ENCODE measurements at regions not wholly inside any gene's neighbourhood (a gene's known extent, or its start where the extent isn't known, plus 50 kb on each side); places are given as distances from the start of the nearest gene placed in this dataset.

- Histone ChIP-seq H3K27ac (ENCODE audit: low read depth in 2 of 2, low read length in 2 of 2) (no peak overlapping the region), H3K9me3 (ENCODE audit: control insufficient read depth in 2 of 3, insufficient read depth in 1 of 3, low read length in 3 of 3) (no peaks in the 10 kb centered on the region), H3K36me3 (ENCODE audit: control insufficient read depth in 2 of 3, insufficient read depth in 3 of 3, low read length in 3 of 3) (no peaks in the 10 kb centered on the region), H3K4me1 (ENCODE audit: control insufficient read depth in 2 of 3, insufficient read depth in 2 of 3, low read depth in 1 of 3, low read length in 3 of 3) (no peaks in the 10 kb centered on the region), H3K4me3 (ENCODE audit: low read length in 3 of 3) (no peak overlapping the region), H3K9ac (ENCODE audit: low read length in 3 of 3) (no peak overlapping the region), H3K27me3 (ENCODE audit: control insufficient read depth, insufficient read depth, low read length) (no peaks in the 10 kb centered on the region)
- DNase-seq (no peak), FAIRE-seq (no peak)
- TF ChIP-seq CTCF (IDR thresholded peaks at IDR 0.05; ENCODE audit: borderline replicate concordance, extremely low read depth, insufficient read depth): no peak
- intact Hi-C loops (cut with DNase I): no loop called here
Observed at GRCh38 chr9:106677830-106678229, 185.1 kb upstream of the ZNF462 start.

DNA sequence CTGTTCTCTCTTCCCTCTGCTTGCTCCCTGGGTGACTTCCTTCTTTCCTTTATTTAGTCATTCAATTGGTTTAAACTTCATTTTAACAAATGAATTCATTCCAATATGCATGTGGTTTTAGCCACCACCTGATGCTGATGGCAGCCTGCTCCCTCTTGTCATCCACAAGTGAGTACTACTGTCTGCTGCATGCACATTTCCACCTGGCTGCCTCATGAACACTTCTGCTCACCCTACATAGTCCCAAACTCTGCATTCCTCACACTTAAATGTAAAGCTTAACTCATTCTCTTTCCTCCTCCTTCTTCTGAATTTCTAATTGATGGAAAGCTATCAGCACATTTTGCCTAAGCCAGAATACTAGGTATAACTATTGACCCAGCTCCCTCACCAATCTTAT is 184.7 kb upstream of the ZNF462 start:
- intact Hi-C loops (cut with DNase I): no loop called here
- Histone ChIP-seq H3K27me3 (ENCODE audit: control insufficient read depth, insufficient read depth, low read length) (no peaks in the 10 kb centered on the region), H3K27ac (ENCODE audit: low read depth in 2 of 2, low read length in 2 of 2) (no peak overlapping the region), H3K4me3 (ENCODE audit: low read length in 3 of 3) (no peak overlapping the region), H3K36me3 (ENCODE audit: control insufficient read depth in 2 of 3, insufficient read depth in 3 of 3, low read length in 3 of 3) (no peaks in the 10 kb centered on the region), H3K9me3 (ENCODE audit: control insufficient read depth in 2 of 3, insufficient read depth in 1 of 3, low read length in 3 of 3) (no peaks in the 10 kb centered on the region), H3K4me1 (ENCODE audit: control insufficient read depth in 2 of 3, insufficient read depth in 2 of 3, low read depth in 1 of 3, low read length in 3 of 3) (no peaks in the 10 kb centered on the region), H3K9ac (ENCODE audit: low read length in 3 of 3) (no peak overlapping the region)
- FAIRE-seq: no peak
- no peak for TF ChIP-seq CTCF (IDR thresholded peaks at IDR 0.05; ENCODE audit: borderline replicate concordance, extremely low read depth, insufficient read depth)
- DNase-seq: no peak

- H3K9ac ChIP-seq (ENCODE audit: low read length in 3 of 3): no peak overlapping the region
- H3K9me3 ChIP-seq (ENCODE audit: control insufficient read depth in 2 of 3, insufficient read depth in 1 of 3, low read length in 3 of 3): no peaks in the 10 kb centered on the region
- H3K4me1 ChIP-seq (ENCODE audit: control insufficient read depth in 2 of 3, insufficient read depth in 2 of 3, low read depth in 1 of 3, low read length in 3 of 3): no peaks in the 10 kb centered on the region
- intact Hi-C loops (cut with DNase I): no loop called here
- H3K4me3 ChIP-seq (ENCODE audit: low read length in 3 of 3): no peak overlapping the region
- DNase-seq (no peak), FAIRE-seq (no peak)
- no peaks in the 10 kb centered on the region for H3K36me3 ChIP-seq (ENCODE audit: control insufficient read depth in 2 of 3, insufficient read depth in 3 of 3, low read length in 3 of 3)
- TF ChIP-seq CTCF (IDR thresholded peaks at IDR 0.05; ENCODE audit: borderline replicate concordance, extremely low read depth, insufficient read depth): no peak
- H3K27ac ChIP-seq (ENCODE audit: low read depth in 2 of 2, low read length in 2 of 2): no peak overlapping the region
- no peaks in the 10 kb centered on the region for H3K27me3 ChIP-seq (ENCODE audit: control insufficient read depth, insufficient read depth, low read length)
Observed at GRCh38 chr9:106682420-106682819, 180.5 kb upstream of the ZNF462 start.

GRCh38 chr9:106683454-106683853 is 179.5 kb upstream of the ZNF462 start:
- DNase-seq (no peak), FAIRE-seq (no peak)
- no peaks in the 10 kb centered on the region for H3K9me3 ChIP-seq (ENCODE audit: control insufficient read depth in 2 of 3, insufficient read depth in 1 of 3, low read length in 3 of 3)
- H3K4me3 ChIP-seq (ENCODE audit: low read length in 3 of 3): no peak overlapping the region
- no peaks in the 10 kb centered on the region for H3K27me3 ChIP-seq (ENCODE audit: control insufficient read depth, insufficient read depth, low read length)
- H3K27ac ChIP-seq (ENCODE audit: low read depth in 2 of 2, low read length in 2 of 2): no peak overlapping the region
- no peak for TF ChIP-seq CTCF (IDR thresholded peaks at IDR 0.05; ENCODE audit: borderline replicate concordance, extremely low read depth, insufficient read depth)
- H3K36me3 ChIP-seq (ENCODE audit: control insufficient read depth in 2 of 3, insufficient read depth in 3 of 3, low read length in 3 of 3): no peaks in the 10 kb centered on the region
- intact Hi-C loops (cut with DNase I): no loop called here
- no peak overlapping the region for H3K9ac ChIP-seq (ENCODE audit: low read length in 3 of 3)
- no peaks in the 10 kb centered on the region for H3K4me1 ChIP-seq (ENCODE audit: control insufficient read depth in 2 of 3, insufficient read depth in 2 of 3, low read depth in 1 of 3, low read length in 3 of 3)

All from kidney (tissue), 13 donors.